Type B pancreatic cell (in vitro differentiated cells): ENCODE measurements at regions not wholly inside any gene's neighbourhood (a gene's known extent, or its start where the extent isn't known, plus 50 kb on each side); places are given as distances from the start of the nearest gene placed in this dataset.

Source experiments
- DNase-seq: peaks from one replicate; pipeline ENCODE4 v3.0.0; 2021; ENCODE audit warnings: mixed read lengths; ENCODE audit not compliant: unreplicated experiment; ENCODE audit errors: extremely low spot score
- H3K27ac Mint-ChIP-seq: 2 replicates; pipeline ENCODE4 v1.8.0; 2021; ENCODE audit warnings: mild to moderate bottlenecking, mixed read lengths
- H3K27me3 Mint-ChIP-seq: 2 replicates; pipeline ENCODE4 v1.8.0; 2021; ENCODE audit warnings: mixed read lengths
- H3K36me3 Mint-ChIP-seq: 2 replicates; pipeline ENCODE4 v1.8.0; 2021; ENCODE audit warnings: mixed read lengths
- H3K4me1 Mint-ChIP-seq: one replicate; pipeline ENCODE4 v1.8.0; 2021; ENCODE audit warnings: mixed read lengths; ENCODE audit not compliant: unreplicated experiment
- H3K4me3 Mint-ChIP-seq: 2 replicates; pipeline ENCODE4 v1.8.0; 2021; ENCODE audit warnings: mild to moderate bottlenecking, mixed read lengths
- H3K9me3 Mint-ChIP-seq: 2 replicates; pipeline ENCODE4 v1.8.0; 2021; ENCODE audit warnings: mixed read lengths
- TF ChIP-seq, protein P1 (sequence below): fragments of 200-600 bp; sonication (generic); conservative IDR thresholded peaks from 2 replicates; pipeline ENCODE4 v1.5.0; 2021; ENCODE audit warnings: antibody characterized with exemption, mild to moderate bottlenecking

DNA sequence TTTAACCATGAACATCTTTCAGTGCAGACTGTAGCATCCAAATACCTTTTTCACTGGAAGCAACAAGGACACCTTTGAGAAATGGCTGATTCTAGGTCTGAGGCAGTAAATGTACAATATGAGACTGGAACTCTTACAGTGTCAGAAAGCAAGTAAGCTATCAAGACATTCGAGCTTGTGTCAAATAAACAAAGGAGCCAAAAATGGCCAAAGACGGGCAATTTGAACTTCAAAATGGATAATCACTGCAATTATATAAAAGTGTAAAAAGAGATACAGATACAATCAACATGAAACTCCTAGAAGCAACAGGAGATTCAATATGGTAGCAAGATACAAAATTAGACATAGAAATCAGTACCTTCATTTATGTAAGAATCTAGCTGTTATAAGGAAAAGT is 138.5 kb upstream of the CCDC54 start:
- peak overlapping the region; percentile 98 for H3K4me3 Mint-ChIP-seq
- H3K36me3 Mint-ChIP-seq: peaks cover 4% of the 10 kb centered on the region
- TF ChIP-seq, protein P1, sequence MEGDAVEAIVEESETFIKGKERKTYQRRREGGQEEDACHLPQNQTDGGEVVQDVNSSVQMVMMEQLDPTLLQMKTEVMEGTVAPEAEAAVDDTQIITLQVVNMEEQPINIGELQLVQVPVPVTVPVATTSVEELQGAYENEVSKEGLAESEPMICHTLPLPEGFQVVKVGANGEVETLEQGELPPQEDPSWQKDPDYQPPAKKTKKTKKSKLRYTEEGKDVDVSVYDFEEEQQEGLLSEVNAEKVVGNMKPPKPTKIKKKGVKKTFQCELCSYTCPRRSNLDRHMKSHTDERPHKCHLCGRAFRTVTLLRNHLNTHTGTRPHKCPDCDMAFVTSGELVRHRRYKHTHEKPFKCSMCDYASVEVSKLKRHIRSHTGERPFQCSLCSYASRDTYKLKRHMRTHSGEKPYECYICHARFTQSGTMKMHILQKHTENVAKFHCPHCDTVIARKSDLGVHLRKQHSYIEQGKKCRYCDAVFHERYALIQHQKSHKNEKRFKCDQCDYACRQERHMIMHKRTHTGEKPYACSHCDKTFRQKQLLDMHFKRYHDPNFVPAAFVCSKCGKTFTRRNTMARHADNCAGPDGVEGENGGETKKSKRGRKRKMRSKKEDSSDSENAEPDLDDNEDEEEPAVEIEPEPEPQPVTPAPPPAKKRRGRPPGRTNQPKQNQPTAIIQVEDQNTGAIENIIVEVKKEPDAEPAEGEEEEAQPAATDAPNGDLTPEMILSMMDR: no peak

DNA sequence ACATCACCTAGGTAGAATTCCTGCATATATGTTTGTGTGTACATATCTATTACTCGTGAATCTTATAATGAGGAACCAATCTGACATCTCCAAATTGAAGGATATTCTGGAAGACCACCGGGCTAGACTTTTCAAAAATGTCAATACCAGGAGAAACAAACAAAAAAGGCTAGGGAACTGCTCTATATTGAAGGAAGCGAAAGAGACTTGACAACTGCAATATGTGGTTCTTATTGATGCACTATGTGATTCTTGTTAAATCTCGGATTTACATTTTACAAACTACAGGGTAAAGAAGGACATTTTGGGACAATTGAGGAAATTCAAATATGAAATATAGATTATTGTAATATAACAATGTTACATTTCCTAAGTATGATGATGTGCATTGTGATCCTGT is 137.5 kb upstream of the CCDC54 start:
- peak overlapping the region; percentile 98 for H3K4me3 Mint-ChIP-seq
- H3K4me1 Mint-ChIP-seq: peaks cover 21% of the 10 kb centered on the region
- TF ChIP-seq, protein P1: no peak
- peaks cover under 1% of the 10 kb centered on the region for H3K27me3 Mint-ChIP-seq
- no peaks in the 10 kb centered on the region for H3K9me3 Mint-ChIP-seq
- DNase-seq: no peak
- peaks cover 9% of the 10 kb centered on the region for H3K36me3 Mint-ChIP-seq
- no peak overlapping the region for H3K27ac Mint-ChIP-seq

More for the DNA sequence above, 138.5 kb upstream of the CCDC54 start:
- peaks cover 21% of the 10 kb centered on the region for H3K4me1 Mint-ChIP-seq
- peaks cover 6% of the 10 kb centered on the region for H3K27me3 Mint-ChIP-seq
- DNase-seq: no peak
- no peak overlapping the region for H3K27ac Mint-ChIP-seq
- H3K9me3 Mint-ChIP-seq: no peaks in the 10 kb centered on the region

DNA sequence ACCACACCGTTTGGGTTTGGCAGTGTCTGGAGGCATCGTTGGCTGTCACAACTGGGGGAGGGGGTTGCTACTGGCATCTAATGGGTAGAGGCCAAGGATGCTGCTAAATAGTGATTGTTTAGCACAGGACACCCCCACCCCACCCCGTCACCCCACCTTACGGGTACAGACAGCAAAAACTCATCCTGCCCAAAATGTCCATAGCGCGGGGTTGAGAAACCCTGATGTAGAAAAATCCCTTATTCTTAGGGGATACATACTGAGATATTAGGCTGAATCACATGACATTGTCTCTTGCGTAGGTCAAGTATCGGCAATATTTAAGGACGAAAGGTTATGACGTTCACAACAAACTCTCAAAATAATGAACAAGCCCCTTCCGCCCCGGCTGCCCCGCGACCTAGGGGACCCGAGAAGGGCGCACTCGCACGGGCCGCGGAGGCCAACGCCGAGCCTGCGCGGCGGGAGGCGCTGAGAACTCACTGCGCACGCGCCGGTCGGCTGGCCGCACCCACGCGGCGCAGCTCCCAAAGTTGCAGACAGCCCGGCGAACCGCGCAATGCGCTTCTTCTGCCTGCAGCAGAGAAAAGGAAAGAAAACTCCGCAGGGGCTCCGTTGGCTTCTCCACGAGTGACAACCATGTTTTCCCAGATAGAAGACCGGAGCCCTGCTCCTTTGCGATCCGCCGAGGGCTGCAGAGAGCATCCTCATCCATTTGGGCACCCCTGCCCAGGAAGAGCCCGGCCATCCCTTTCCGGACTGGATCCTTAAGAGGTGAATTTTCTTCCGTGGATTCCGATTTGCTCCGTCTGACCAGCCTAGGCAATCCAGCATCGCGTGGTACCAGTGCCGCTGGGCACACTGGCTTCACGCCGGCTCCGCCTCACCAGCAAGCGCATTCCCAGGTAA is 136.8 kb upstream of the CCDC54 start:
- TF ChIP-seq, protein P1: no peak
- Mint-ChIP-seq H3K4me1 (peaks cover 20% of the 10 kb centered on the region), H3K27me3 (no peaks in the 10 kb centered on the region), H3K36me3 (peaks cover 9% of the 10 kb centered on the region), H3K9me3 (no peaks in the 10 kb centered on the region), H3K27ac (peak overlapping the region; percentile 81), H3K4me3 (peak overlapping the region; percentile 98)
- peak; percentile 83 for DNase-seq

DNA sequence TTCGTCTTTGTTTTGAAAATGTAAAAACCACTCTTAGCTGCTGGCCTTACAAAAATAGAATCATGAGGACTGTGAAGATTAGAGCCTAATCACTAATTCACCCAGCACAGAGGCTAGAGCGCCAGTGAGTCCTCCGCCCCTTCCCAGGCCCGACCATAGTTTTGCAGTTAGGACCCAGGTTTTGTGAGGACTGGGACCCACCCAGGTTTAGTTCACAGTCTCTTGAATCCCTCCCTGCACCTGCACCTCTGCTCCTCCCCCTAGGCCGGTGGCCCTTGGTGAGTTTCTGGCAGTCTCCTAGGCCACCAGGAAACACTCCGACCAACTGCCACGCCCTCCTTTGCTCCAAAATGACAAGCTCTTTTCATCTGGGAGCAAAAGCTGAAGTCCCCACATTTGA is 136.0 kb upstream of the CCDC54 start:
- Mint-ChIP-seq H3K27ac (peak overlapping the region; percentile 81), H3K9me3 (no peaks in the 10 kb centered on the region), H3K27me3 (no peaks in the 10 kb centered on the region), H3K4me3 (peak overlapping the region; percentile 98), H3K4me1 (peaks cover 12% of the 10 kb centered on the region), H3K36me3 (peaks cover 9% of the 10 kb centered on the region)
- TF ChIP-seq, protein P1: peak; percentile 30
- no peak for DNase-seq

DNA sequence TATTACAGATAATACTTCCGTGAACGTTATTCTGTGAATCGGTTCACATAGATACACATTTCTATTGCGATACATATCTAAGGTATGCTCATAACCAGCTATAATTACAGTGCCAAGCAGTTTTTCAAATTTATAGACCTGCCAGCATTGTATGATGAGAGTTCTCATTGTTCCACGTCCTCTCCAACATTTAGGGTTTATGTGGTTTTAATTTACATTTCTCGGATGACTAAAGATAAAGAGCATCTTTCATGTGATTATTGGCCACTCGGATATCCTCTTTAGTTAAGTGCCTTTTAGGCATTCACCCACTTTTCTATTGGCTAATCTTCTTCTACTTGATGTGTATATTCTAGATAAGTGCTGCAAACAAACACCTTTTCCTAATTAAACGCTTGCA is 134.7 kb upstream of the CCDC54 start:
- Mint-ChIP-seq H3K4me3 (peak overlapping the region; percentile 98), H3K9me3 (no peaks in the 10 kb centered on the region), H3K27me3 (no peaks in the 10 kb centered on the region), H3K27ac (no peak overlapping the region), H3K36me3 (peaks cover 13% of the 10 kb centered on the region), H3K4me1 (peaks cover 6% of the 10 kb centered on the region)
- DNase-seq: no peak
- TF ChIP-seq, protein P1: no peak
